ENCODE measurements at regions not wholly inside any gene's neighbourhood (a gene's known extent, or its start where the extent isn't known, plus 50 kb on each side); places are given as distances from the start of the nearest gene placed in this dataset.

DNA sequence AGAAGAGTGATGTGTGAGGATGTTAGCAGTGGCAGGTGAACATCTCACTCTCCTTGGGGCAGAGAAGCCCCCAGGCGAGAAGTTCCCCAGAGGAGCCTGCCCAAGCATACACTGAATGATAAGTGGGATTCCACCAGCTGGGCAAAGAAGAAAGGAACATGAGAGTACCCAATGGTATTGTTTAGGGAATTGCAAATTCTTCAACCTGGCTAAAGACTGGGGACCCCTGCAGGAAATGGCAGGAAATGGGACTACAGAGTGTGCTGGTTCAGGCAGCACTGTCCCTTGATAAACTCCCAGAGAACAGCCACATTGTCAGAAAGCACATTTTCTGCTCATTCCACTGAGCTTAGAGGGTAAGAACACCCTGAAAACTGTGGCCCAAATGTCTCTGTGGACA, 121.3 kb downstream of the RPS29 start:
- DNase-seq (ENCODE audit: low spot score): no peak

DNA sequence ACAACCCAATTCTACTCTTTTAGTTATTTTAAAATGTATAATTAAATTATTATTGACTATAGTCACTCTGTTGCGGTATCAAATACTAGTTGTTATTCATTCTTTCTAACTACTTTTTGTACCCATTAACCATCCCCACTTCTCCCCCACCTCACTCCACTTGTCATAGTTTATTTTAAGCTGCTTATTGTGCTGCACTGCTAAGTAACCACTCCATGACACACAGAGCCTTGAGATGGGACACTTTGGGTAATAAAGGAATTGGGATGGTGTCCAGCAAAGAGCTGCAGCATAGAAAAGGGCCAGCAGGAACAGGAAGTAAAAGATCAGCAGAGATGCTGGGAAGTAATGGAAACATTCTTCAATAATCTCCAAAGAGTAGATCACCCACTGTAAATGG, 123.0 kb downstream of the RPS29 start:
- no peak for DNase-seq (ENCODE audit: low spot score)

DNA sequence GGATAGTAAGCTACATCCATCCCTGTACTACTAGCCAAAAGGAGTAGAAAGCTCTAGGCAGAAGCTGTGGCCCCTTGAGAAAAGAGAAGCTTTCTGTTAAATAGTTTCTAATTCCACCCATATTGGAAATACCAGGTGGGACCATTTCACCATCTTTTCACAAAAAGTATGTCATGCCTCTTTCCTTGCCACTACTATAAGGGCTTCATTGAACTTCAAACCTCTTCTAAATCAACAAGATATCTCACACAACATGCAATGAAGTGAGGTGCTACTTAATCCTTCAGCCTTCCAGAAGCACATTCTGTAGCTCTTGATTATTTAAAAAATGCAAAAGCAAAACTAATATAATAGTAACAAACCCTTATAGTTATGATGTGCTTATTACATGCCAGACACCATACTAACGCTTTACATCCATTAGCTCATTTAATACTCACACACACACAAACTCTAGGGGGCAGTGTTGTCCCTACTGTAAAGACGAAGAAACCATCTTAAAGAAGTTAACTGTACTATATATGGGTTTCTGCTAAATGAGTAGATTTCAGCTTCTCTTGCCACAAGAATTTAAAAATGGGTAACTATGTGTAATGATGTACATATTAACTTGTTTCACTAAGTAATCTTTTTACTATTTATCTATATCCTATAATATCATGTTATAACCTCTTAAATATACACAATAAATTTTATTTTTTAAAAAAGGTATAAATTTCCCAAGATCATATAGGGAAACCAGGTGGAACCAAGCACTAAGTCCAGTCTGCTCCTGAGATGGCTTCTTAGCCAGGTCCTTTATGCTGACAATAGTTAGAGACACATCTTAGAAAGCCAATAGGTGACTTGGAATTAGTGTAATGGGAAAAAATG, 124.4 kb downstream of the RPS29 start:
- peak; percentile 54 for DNase-seq (ENCODE audit: low spot score)

DNA sequence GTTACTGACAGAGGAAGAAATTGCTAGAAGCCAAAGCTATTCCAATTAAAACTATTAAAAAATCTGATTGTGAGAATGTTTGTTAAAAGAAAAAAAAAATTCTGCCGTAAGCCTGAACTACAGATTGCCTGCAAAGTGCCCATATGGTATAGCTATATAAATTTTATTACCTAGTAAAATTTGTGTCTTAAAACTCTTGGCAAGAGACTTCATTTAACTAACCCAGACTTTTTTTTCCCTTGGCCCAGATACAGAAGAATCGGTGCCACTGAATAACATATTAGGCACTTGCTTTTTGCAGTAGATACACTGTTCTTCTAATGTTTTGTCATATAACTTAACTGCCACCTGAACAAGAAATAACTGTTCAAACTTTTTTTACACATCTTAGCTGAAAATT, 125.5 kb downstream of the RPS29 start:
- no peak for DNase-seq (ENCODE audit: low spot score)

DNA sequence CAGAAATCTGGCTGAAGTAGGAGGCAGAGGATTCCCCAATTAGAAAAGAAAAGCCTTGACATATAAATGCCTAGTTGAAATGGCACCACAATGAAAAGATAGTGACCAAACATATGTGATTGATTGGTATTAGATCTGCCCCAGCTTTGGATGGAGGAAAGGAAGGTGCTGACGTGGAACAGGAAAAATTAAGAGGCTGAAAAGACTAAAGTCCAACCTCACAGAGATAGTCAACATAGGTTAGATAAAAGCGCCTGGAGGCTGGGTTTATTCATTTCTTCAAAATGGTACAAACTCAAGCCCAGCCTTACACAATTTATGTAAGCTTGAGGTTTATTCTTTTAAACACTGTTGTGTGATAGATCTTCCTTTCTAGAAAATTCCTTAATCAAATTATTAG, 129.6 kb downstream of the RPS29 start:
- no peak for DNase-seq (ENCODE audit: low spot score)

DNA sequence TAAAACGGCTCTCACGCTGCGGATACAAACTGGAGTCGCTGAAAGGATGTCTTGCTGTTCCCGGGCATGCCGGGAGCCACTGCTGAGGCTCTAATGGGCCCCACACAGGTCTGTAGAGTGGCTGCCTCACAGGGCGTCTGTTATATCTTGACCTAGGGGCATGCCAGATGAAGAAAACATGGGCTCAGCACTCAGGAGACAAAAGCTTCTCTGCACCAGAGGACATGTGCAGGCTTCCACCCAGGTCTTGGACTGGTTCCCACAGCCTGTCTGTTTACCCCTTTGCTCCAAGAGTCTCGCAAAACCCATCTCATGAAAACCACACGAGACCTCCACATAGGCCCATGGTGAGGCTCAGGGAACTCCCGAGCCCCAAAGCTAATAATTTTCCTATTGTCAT, 134.2 kb downstream of the RPS29 start:
- no peak for DNase-seq (ENCODE audit: low spot score)

DNA sequence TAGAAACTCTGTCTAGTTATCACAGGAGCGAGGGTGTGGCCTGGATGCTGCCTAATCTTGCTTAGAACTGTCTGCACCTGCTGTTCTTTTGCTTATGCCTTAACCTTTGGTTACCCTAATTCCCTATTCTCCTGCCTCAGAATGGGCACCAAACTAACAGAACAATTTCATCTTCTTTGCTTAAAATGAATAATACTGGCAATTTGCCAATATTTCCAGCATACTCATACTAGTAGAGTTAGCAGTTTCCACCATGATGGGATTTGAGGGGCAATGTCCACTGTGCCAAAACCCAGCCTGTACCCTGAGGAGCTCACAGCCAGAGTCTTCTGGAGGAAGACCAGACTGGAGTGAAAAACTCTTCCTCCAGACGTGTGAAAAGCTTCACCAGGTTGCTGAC, 136.4 kb downstream of the RPS29 start:
- DNase-seq (ENCODE audit: low spot score): no peak

DNA sequence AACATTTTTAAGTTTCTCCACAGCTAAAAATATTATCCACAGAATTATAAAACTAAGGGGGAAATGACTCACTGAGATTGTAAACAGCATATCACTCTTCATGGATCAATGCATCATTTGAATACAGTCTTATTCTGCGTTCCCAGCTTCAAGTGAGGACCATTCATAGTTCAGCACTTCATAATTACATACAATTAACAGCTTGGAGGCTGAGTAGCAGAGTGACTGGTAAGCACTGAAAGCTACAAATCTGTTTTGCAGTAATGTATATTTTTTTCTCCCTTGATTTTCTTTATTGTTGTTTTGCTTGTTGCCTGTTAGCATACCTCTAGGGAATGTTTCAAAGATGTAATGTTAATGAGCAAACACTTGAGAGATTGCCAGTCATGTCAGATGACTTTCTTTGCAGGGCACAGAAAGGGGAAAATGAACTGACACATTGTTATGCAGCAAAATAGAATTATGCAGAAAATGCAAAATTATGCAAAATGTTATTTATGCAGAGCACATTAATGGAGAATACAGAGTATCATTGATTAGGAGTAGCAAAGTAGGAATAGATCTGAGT, 138.6 kb downstream of the RPS29 start:
- no peak for DNase-seq (ENCODE audit: low spot score)

DNA sequence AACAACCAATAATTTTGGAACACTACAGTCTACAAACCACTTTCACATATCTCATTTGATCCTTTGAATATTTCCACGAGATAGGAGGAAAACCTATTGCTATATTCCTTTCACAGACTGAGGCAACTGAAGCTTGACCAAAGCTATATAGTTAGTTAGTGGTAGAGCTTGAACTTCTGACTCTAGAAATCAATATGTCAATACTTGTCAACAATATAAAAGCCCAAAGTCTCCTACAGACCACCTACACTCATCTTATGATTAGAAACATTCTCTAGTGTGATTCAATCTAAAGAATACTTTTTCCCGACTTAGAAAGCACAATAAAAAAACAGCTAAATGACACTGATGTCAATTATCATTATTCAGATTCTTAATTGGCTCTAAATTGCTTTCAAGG, 139.4 kb downstream of the RPS29 start:
- no peak for DNase-seq (ENCODE audit: low spot score)

DNA sequence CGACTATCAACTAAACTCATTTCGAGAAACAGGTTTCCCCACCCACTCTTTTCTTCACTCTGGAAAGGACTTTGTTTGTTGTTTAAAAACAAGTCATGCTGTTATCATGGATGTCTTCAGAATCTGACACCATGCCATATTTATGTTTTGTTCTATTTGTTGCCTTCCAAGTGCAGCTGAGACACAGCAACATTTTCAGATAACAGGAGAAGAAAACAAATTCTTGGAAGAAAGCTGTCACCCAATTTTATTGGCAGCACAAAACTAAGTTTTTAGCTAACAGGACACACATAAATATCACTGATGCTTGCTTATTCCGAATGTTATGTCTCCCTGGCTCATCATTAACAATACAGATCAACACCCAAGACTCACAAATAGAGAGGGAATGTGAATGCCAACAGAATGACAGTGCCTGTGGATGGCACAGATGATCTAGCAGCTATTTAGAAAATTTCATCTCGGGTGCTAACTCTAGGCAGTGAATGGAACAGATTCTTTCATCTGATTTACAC, 147.9 kb downstream of the RPS29 start:
- no peak for DNase-seq (ENCODE audit: low spot score)

DNA sequence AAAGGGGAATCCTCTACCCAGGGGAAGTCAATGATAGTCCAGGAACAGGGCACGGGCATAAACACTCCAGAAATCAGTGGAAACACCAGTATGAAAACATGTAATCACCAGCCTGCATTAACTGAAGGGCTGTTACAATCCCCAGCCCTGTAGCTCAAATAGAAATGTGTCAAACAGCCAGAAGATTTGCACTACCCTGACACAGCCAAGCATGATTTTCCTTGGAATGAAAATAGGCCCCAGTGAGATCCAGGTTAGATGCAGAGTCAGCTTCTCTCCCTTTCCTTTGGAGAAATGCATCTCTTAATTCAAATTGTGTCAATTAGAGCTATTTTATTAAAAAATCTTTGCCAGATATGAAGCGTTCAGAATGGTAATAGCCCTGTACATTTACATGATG, 158.1 kb downstream of the RPS29 start:
- no peak for DNase-seq (ENCODE audit: low spot score)

DNA sequence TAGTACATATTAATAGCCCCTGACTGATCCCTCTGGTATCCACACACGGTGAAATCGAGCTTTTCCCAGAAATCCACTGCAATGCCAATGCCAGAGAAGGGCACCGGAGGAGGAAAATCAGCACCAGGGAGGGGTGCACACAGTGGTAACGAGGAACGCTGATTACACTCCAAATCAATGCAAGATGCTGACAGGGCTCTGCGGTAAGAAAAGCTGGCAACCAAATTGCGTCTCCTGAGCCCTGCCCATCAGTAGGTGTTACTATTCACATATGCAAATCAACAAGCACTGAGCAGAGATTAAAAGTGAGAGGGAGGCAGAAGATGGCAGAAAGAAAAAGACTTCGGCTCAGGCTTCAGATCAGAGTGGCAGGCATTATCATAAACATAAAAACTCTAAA, 159.1 kb downstream of the RPS29 start:
- DNase-seq (ENCODE audit: low spot score): no peak

DNA sequence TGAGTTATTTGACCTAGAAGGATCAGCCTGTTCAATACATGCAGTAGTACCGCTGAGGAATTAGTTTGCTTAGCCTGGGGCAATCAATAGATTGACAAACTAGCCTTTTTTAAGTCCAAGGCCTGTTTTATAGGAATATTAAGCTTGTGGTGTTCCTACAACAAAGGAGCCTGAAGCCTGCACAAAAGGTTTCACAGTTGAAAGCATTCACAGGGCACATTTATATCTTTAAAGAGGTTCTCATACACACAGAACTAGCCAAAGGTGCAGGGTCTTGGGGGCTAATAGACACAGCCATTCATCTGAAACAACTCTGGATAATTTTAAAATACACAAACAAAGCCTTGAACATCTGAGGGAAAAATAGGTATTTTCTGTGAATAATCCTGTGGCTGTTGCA, 160.3 kb downstream of the RPS29 start:
- no peak for DNase-seq (ENCODE audit: low spot score)

DNA sequence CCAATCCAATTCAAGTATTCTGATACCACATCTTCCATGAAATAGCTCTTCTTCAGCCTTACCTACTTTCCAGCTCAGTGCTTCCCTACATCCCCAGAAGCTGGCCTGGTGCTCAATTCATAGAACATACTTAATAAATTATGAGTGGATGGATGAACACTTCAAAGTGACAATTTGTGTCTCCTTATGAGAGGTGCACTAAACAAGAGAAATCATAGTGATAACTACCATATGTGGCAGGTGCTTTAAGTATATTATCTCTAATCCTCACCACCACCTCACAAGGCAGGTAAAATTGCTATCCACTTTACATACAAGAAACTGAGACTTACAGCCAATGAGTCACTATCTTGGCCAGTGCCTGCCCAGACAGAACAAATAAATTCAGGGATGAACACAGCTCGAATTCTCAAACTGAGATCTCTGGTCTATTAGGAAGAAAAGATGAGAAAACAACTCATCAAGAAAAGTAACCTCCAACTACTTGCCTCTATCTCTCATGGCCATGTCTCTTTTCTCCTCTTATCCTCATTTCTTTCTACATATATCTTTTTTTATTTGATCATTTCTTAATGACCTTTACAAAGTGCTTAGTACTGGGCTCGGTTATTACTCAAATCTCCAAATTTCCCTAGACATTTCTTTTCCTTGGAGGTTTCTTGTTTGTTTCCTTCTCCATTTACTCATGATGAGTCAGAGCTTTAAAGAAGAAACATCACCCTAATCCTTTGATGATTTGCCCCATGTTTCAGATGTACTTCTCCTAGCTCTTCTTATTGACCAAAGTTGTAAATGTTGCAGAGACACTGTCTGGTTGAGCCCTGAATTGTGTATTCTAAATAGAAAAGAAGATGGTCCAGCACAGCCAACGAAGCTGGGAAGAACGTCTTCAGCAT, 161.5 kb downstream of the RPS29 start:
- DNase-seq (ENCODE audit: low spot score): no peak

DNA sequence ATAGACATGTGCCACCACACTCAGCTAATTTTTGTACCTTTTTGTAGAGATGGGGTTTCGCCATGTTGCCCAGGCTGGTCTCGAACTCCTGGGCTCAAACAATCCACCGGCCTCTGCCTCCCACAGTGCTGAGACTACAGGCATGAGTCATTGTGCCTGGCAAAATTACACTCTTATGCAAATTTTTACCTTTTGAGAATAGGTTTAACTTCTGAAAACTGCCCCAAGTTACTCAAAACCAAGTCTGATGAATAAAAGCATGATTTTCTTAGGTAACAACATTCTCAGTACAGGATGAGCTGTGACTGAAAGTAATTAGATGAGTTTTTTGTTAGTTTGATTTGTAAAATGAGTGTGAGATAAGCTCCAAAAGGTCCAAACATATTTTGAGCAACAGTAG, 166.0 kb downstream of the RPS29 start:
- no peak for DNase-seq (ENCODE audit: low spot score)

DNA sequence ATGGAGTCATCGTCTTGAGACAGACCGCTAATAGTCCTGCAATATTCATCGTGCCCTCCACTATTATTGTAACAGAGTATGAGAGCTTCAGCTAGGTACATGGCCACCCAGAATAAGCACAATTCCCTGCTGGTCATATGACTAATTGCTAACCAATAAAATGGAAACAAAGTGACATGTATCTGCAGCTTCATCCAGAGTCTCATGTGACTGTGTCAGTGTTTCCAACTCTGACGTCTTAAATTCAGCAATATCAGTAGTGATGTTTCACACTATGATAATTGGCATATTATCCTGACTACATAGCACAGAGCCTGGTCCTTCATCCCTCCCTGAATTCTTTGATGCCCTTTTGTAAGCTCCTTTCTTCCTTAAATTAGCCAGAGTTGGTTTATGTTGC, 167.4 kb downstream of the RPS29 start:
- DNase-seq (ENCODE audit: low spot score): no peak

DNA sequence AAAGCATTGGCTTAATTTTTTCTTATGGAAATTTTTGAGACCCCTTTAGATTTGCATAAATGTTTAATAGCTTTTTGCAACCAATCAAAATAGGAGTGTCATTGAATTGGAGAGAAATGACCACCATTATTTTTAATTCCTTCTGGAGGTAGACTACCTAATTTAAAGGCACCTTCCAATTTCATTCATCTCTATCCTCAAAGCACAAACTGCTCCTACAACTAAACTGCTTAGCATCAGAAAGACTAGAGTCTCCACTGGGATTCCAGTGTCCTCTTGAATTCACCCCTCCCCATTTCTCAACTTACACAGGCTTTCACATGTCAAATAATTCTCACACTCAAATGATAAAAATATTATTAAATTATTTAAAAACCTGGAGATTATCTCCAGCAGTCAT, 168.4 kb downstream of the RPS29 start:
- no peak for DNase-seq (ENCODE audit: low spot score)

DNA sequence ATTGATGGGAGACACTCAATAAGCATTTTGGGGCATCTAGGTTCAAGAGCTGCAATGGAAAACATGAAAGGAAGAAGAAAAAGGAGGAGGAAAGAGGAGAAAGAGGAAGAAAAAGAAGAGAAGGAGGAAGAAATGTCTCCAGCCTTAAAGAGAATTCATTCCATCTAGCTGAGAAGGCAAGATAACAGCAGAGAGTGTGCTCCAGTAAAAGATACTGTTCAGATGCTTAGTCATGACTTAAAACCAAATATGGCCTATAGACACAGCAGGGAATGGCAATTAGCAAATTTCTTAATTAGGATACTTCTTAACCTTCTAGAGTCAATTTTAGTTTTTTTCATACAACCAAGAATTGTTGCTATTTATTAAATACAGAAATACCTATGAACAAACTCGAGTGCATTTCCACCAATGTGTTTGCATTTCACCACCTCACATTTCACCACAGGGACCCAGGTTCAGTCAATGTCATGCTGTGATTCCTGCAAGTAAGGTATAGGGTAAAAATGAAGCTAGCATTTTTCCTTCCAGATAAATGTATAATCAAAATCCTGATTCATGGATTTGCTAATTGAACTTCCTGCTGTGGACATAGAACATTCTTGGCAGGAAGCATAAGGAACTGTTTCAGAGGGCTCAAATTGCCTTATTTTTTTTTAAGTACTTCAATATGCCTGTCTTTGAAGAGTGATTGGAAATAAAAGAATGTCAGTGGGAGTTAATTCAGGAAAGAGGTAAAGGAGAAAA, 177.8 kb downstream of the RPS29 start:
- no peak for DNase-seq (ENCODE audit: low spot score)

DNA sequence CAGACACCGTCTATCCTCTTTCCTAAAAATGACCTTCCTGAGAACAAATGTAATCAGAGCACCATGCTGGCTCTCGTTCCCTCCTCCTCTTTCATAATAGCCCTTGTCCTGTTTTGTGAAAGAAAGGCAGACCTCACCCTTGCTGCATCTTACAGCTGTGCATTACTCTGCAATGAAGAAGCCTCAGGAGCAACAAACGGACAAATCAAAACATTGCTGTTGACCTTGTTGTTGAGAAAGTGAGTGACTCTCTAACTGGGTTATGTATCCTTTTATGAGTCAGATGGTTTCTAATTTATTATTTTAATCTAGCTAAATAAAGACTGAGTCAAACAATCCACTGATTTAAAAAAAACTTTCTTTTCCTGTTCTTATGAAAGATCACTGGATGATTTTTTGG, 180.9 kb downstream of the RPS29 start:
- DNase-seq (ENCODE audit: low spot score): no peak

DNA sequence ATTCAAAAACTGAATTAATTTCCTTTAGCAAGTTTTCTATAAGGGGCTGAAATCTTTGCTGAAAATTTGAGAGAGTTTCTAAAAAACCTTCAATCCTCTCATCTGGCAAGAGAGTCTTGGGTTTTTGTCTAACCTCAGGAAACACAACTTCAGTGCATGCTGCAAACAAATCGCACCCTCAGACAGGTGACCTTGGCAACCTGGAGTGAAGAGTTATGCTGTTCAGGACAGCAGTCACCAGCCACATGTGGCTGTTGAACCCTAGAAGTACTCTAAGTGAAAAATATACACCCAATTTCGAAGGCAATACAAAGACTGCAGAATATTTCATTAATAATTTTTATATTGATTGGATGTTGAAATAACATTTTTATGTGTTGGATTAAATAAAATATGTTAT, 184.8 kb downstream of the RPS29 start:
- no peak for DNase-seq (ENCODE audit: low spot score)

DNA sequence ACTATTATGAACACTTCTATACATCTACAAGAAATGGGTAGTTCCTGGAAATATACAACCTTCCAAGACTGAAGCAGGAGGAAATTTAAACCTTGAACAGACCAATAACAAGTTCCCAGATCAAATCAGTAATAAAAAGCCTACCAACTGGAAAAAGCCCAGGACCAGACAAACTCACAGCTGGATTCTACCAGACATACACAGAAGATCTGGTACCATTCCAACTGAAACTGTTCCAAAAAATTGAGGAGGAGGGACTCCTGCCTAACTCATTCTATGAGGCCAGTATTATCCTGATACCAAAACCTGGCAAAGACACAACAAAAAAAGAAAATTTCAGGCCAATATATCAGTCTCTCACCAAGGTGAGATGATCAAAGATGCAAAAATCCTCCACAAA, 189.4 kb downstream of the RPS29 start:
- no peak for DNase-seq (ENCODE audit: low spot score)

DNA sequence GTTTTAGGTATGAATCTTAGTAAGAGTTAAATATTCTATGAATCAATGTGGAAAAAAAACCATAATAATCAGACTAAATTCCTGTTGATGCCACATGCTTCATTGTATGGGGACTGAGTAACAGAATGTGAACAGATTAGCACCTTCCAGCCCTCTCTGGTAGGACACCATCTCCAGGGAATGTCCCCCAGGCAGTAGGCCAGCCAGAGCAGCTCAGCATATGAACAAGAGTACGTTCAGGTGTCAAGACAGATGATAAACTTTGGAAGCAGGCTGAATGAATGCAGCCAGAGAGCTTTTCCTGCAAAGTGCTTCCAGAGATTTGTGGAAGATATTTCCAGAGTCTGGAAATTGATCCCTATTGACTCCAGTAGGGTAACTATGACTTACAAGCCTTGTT, 204.4 kb downstream of the RPS29 start:
- DNase-seq (ENCODE audit: low spot score): no peak

Data from ureter (tissue), 1 donor.